Fibroblast of peridontal ligament (primary cell): ENCODE measurements at regions not wholly inside any gene's neighbourhood (a gene's known extent, or its start where the extent isn't known, plus 50 kb on each side); places are given as distances from the start of the nearest gene placed in this dataset.
"Not testable (repeated sequence)": the region's sequence is repeated elsewhere in the genome, so short reads cannot be mapped to it uniquely, and the experiment has no call there.

Experiments
- DNase-seq: peaks from one replicate; pipeline ENCODE4 v3.0.0-alpha.2; 2010; ENCODE audit errors: extremely low read depth

DNA sequence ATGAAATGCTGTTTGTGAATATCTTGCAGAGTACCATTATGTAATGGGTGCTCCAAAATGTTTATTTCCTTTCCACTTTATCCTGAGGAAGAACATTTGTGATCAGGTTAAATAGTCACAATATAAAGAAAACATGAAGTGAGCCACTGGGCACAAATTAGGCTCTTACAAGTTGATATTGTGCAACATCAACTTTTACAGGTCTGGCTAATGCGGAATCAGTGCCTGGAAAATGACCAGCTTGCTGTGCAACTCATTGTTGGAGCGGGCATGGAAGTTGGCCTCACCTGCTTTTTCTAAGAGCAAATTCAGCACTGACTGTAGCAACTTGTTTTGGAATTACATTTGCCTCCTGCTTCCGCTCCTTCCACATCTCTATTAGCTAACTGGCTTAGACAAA is 216.9 kb upstream of the PLPPR1 start:
- DNase-seq: no peak

- no peak for DNase-seq
Measured at GRCh38 chr9:100813871-100814270, 214.7 kb upstream of the PLPPR1 start.

DNA sequence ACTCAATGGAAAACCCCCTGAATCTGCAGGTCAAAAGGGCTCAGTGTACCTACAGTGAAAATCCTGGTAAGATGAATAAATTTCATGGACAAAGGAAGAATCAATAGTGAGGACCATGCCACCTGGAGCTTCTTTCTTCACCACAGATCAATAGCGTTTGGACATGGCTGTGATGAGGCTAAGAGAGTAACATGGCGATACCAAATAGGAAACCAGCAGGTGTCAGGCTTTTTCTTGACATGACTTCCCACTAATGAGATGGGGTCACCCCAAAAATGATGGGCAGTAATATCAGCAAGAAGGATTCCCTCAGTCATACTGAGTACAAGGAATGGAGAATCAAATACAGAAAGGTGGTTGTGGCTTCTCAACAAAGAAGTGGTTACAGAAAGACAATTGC is 208.5 kb upstream of the PLPPR1 start:
- DNase-seq: no peak

- not testable (repeated sequence) for DNase-seq
Measured at GRCh38 chr9:100833035-100833434, 195.5 kb upstream of the PLPPR1 start.

GRCh38 chr9:100838857-100839256 is 189.7 kb upstream of the PLPPR1 start:
- no peak for DNase-seq

DNA sequence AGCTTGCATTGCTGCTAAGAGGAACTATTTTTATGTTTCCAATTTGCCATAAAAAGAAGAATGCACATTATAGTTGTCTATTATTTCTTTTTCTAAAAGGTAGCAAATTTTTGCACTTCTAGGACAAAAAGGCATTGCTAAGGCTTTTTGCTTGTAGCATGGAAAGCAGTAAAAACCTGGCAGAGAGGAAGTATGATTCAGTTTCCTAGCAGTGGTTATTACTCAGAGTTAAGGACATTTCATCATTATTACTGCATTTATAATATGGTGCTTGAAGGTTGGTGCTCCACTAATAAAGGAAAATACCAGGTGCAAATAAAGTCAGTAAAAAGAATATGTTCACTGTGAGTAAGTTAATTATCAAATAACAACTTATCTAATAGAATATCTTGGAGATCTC is 179.8 kb upstream of the PLPPR1 start:
- no peak for DNase-seq

DNA sequence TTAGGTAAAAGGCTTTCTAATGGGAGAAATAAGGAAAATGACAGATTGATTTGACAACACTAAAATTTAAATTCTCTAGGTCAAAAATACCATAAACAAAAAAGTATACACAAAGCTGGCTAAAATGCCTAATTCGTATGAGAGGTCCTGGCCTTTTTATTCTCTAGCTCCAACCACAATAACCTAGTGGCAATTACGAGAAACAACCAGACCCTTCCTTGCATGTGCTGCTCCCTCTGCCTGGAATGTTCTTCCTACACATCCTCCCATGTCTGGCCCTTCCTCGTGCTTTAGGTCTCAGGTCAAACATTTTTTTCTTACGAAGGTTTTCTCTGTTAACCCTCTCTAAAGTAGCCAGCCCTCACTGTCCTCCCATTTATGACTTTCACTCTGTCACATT is 176.4 kb upstream of the PLPPR1 start:
- DNase-seq: no peak

DNA sequence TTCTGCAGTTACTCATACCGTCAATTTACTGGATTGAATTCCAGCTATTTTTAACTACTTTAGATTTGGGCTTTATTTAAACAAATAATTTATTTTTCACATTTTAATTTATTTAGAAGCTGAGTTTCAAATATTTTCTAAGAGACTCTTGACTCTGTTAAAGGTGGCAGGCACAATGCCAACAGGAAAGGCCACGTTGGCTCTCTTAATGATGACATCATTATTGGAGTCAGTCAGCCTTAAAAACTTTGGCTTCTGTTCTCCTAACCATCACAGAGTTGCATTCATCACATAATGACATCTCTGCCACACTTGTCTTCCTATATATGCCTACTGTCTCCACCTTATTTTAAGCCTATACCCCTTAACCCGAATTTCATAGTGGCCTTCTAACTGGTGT is 172.3 kb upstream of the PLPPR1 start:
- no peak for DNase-seq

DNA sequence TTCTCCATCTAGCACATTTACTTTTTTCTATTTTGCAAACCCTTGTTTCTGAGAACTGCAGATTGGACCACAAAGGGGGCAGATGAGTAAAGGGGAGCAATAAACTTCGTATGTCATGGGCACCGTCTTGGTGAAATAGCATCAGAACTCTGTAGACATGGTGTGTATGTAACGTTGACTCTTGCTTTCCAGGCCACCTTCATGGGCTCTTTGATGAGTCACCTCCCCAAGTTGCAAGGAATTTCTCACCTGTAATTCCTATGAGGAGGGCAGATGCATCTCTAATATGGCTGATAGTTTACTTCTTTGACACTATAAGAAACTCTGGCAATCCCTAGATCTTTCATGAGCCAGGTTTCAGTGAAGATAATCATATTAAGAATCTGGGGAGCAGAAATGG is 163.4 kb upstream of the PLPPR1 start:
- no peak for DNase-seq

DNA sequence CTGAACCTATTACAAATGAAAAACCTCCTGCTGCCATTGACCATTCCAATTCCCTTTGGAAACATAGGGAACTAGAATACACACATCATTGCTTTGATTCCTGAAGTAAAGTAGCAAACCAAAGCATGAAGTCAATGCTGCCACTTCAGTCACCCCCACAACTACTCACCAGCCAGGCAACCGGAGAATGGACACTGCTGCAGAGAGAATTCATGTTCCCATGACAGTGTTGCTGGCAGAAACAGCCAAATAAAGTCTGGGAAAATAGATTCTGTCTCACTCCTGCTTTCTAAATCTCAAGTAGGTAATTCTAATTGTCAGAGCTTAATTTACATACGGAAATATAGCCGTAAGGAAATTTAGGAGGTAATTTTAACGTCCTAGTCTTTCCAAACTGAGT is 162.9 kb upstream of the PLPPR1 start:
- no peak for DNase-seq

DNA sequence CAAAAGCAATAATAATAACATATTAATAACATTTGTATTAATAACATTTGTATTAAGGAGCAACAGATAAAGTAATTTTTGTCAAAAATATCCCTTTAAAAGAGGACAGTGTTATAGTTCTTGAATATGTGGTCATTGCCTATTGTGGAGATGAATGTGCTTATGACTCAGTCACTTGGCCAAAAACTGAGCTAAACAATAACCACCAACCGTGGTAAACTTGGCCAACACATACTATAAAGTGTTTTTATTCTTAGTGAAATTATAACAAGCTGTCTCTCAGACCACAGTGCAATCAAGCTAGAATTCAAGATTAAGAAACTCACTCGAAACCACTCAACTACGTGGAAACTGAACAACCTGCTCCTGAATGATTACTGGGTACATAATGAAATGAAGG is 159.2 kb upstream of the PLPPR1 start:
- no peak for DNase-seq

- DNase-seq: no peak
Measured at GRCh38 chr9:100879884-100880283, 148.6 kb upstream of the PLPPR1 start.

DNA sequence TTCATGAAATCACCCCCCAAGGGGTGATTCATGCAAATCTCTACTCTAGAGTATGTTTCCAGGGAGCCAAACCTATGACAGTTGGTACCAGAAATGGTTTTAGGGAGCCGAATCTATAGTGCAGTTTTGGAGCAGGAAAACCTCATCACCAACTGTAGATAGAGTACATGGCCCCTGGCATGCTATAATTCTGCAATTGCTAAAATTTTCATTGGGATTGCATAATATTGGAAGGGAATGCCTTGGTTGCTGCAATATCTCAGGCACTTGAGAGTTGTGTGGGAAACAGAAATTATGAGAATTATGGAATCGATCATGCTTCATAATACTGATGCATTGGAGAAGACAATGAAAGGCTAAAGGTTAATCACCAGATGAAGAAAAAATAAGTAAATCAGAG is 148.2 kb upstream of the PLPPR1 start:
- DNase-seq: no peak

DNA sequence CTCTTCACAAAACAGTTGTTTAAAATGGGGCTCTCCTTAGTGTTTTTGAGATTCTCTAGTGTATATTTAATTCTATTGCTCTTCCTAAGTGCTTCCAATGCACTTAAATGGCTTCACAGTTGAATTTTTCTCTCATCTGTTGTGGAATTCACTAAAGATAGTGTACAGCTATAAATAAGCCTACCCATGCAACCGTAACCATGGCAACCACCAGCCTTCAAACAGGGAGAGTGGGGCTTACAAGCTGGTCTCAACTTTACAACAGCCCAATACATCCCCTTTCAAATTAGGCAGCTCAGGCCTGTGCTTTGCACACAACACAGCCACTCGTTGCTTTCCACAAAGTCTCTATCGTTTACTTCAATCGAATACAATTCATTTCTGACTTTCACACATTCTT is 144.0 kb upstream of the PLPPR1 start:
- no peak for DNase-seq

DNA sequence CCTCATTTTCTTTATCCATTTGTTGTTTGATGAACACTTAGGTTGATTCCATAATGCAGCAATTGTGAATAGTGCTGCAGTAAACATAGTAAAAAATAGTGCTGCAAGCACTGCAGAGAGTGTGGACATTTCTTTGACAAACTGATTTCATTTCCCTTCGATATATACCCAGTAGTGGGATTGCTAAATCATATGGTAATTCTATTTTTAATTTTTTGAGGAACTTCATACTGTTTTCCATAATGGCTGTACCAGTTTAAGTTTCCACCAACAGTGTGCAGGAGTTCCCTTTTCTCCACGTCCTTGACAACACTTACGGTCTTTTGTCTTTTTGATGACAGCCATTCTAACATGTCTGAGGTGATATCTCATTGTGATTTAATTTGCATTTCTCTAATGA is 138.2 kb upstream of the PLPPR1 start:
- DNase-seq: no peak

- DNase-seq: no peak
Measured at GRCh38 chr9:100911273-100911672, 117.3 kb upstream of the PLPPR1 start.

DNA sequence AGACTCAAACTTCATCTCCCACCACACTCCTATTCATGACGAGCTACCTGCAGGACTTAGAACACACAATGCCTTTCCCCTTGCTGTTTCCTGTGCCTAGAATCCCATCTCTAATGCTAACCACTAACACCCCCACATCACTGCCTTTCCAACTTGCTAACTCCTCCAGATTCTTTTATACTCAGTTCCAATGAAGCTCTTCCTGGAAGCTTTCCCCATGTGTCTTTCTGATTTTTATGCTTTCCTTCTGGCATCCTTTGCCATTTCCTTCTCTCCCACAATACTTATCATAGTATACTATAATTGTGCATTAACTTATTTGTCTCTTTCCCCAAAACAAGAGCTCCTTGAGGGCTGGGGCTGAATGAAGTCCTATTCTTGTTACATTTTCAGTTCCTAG is 115.3 kb upstream of the PLPPR1 start:
- DNase-seq: no peak

DNA sequence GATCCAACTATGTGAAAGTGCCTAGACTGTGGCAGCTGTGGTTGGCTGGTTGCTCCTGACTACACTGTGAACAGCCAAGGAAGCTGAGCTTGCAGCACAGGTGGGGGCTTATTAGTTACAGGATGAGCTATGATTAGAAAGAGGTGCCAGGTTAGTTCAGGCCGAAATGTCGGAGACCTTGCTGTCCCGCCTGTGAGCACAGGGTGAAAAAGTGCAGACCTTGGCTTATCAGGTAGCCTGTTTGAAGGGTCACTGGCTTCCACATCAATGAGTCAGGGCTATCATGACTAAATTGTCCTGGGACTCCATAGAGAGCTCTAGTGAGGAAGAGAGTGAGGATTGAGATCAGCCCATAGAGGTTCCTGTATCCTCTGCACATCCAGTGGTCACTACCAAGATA is 114.3 kb upstream of the PLPPR1 start:
- DNase-seq: no peak

GRCh38 chr9:100919506-100919905 is 109.0 kb upstream of the PLPPR1 start:
- no peak for DNase-seq

DNA sequence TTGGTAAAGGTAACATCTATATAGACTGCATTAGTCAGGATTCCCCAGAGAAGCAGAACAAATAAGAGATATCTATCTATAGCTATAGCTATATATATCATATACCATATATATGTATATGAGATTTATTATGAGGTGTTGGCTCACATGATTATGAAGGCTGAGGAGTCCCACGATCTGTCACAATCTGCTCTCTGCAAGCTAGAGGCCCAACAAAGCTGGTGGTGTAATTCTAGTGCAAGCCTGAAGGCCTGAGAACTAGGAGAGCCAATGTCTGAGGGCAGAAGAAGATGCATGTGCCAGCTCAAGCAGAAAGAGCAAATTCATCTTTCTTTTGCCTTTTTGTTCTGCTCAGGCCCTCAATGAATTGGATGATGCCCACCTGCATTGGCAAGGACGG is 102.2 kb upstream of the PLPPR1 start:
- DNase-seq: no peak

- DNase-seq: no peak
Measured at GRCh38 chr9:100927763-100928162, 100.8 kb upstream of the PLPPR1 start.

DNA sequence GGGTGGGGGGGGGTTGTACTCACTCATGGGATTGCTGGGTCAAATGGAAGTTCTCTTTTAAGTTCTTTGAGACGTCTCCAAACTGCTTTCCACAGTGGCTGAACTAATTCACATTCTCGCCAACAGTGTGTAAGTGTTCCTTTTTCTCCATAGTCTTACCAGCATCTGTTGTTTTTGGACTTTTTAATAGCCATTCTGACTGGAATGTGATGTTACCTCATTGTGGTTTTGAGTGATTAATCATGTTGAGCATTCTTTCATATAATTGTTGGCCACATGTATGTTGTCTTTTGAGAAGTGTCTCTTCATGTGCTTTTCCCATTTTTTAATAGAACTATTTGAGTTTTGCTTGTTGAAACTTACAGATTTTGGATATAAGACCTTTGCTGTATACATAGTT is 94.9 kb upstream of the PLPPR1 start:
- no peak for DNase-seq

- no peak for DNase-seq
Measured at GRCh38 chr9:100937382-100937781, 91.1 kb upstream of the PLPPR1 start.

GRCh38 chr9:100938507-100938906 is 90.0 kb upstream of the PLPPR1 start:
- DNase-seq: no peak

DNA sequence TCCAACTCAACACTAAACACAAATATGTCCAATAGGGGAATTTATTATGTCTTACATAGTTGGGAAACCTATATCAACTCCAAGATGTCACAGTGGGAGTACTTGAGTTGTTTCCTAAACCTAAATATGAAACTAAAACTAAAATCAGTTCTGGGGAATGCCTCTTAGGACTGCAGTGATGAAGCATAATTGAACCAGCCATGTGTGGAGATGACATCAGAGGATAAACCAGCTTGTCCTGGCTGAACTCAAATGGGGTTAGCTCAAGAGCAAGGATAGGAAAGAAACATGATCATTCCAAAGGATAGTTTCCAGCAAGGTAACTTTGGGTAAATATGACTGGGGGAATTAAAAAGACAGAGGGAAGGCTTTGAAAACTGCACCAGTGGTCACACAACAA is 88.9 kb upstream of the PLPPR1 start:
- no peak for DNase-seq
